BLaER1 (cell line): ENCODE measurements at regions not wholly inside any gene's neighbourhood (a gene's known extent, or its start where the extent isn't known, plus 50 kb on each side); places are given as distances from the start of the nearest gene placed in this dataset.
"Not testable (repeated sequence)": the region's sequence is repeated elsewhere in the genome, so short reads cannot be mapped to it uniquely, and the experiment has no call there.

Source experiments
- H3K27ac ChIP-seq: shearing (Covaris generic); formaldehyde crosslinking; 2 replicates; pipeline ENCODE4 v1.8.1; 2022
- H3K27me3 ChIP-seq: shearing (Covaris generic); formaldehyde crosslinking; 2 replicates; pipeline ENCODE4 v1.8.1; 2022
- H3K36me3 ChIP-seq: shearing (Covaris generic); formaldehyde crosslinking; 2 replicates; pipeline ENCODE4 v1.8.1; 2022
- H3K4me1 ChIP-seq: shearing (Covaris generic); formaldehyde crosslinking; 2 replicates; pipeline ENCODE4 v1.8.1; 2022
- H3K4me2 ChIP-seq: shearing (Covaris generic); formaldehyde crosslinking; 2 replicates; pipeline ENCODE4 v1.8.1; 2022
- H3K4me3 ChIP-seq: shearing (Covaris generic); formaldehyde crosslinking; 2 replicates; pipeline ENCODE4 v1.8.1; 2022
- H3K9ac ChIP-seq: shearing (Covaris generic); formaldehyde crosslinking; 2 replicates; pipeline ENCODE4 v1.8.1; 2022
- H3K9me3 ChIP-seq: shearing (Covaris generic); formaldehyde crosslinking; 2 replicates; pipeline ENCODE4 v1.8.1; 2022
- H4K20me1 ChIP-seq: shearing (Covaris generic); formaldehyde crosslinking; 2 replicates; pipeline ENCODE4 v1.8.1; 2022

GRCh38 chr9:41321277-41321676, 132.2 kb upstream of the ZNG1F start:
- H3K36me3 ChIP-seq, H3K27ac ChIP-seq, H3K4me1 ChIP-seq, H4K20me1 ChIP-seq, H3K9me3 ChIP-seq, H3K4me3 ChIP-seq, H3K4me2 ChIP-seq, H3K9ac ChIP-seq, H3K27me3 ChIP-seq: not testable (repeated sequence)

- not testable (repeated sequence) for H3K9me3 ChIP-seq, H3K4me2 ChIP-seq, H3K27ac ChIP-seq, H3K9ac ChIP-seq, H3K36me3 ChIP-seq, H3K4me1 ChIP-seq, H3K27me3 ChIP-seq, H3K4me3 ChIP-seq, H4K20me1 ChIP-seq
These were observed 119.8 kb upstream of the ZNG1F start for GRCh38 chr9:41308953-41309352.

- H3K4me3 ChIP-seq, H3K9me3 ChIP-seq, H3K9ac ChIP-seq, H3K4me2 ChIP-seq, H3K4me1 ChIP-seq, H3K27ac ChIP-seq, H3K36me3 ChIP-seq, H4K20me1 ChIP-seq, H3K27me3 ChIP-seq: not testable (repeated sequence)
These were observed 96.6 kb upstream of the ZNG1F start for GRCh38 chr9:41285744-41286143.

GRCh38 chr9:41280299-41281238, 91.5 kb upstream of the ZNG1F start:
- H3K9ac ChIP-seq, H3K4me1 ChIP-seq: not testable (repeated sequence)

GRCh38 chr9:41279437-41279836, 90.3 kb upstream of the ZNG1F start:
- H3K4me2 ChIP-seq, H3K9ac ChIP-seq, H3K4me3 ChIP-seq, H3K27ac ChIP-seq, H3K9me3 ChIP-seq, H4K20me1 ChIP-seq, H3K36me3 ChIP-seq, H3K4me1 ChIP-seq, H3K27me3 ChIP-seq: not testable (repeated sequence)

More at GRCh38 chr9:41280299-41281238, 91.5 kb upstream of the ZNG1F start:
- H3K36me3 ChIP-seq, H3K27ac ChIP-seq, H4K20me1 ChIP-seq, H3K9me3 ChIP-seq, H3K4me3 ChIP-seq, H3K27me3 ChIP-seq, H3K4me2 ChIP-seq: not testable (repeated sequence)

GRCh38 chr9:41279033-41279432, 89.9 kb upstream of the ZNG1F start:
- not testable (repeated sequence) for H4K20me1 ChIP-seq, H3K9me3 ChIP-seq, H3K27me3 ChIP-seq, H3K36me3 ChIP-seq, H3K27ac ChIP-seq, H3K9ac ChIP-seq, H3K4me2 ChIP-seq, H3K4me3 ChIP-seq, H3K4me1 ChIP-seq

- not testable (repeated sequence) for H3K9ac ChIP-seq, H3K27ac ChIP-seq, H4K20me1 ChIP-seq, H3K4me2 ChIP-seq, H3K27me3 ChIP-seq, H3K4me1 ChIP-seq, H3K9me3 ChIP-seq, H3K36me3 ChIP-seq, H3K4me3 ChIP-seq
These were observed 84.6 kb upstream of the ZNG1F start for GRCh38 chr9:41273549-41274267.

- not testable (repeated sequence) for H3K4me3 ChIP-seq, H3K27ac ChIP-seq, H3K27me3 ChIP-seq, H4K20me1 ChIP-seq, H3K4me2 ChIP-seq, H3K9ac ChIP-seq, H3K9me3 ChIP-seq, H3K4me1 ChIP-seq, H3K36me3 ChIP-seq
These were observed 83.9 kb upstream of the ZNG1F start for GRCh38 chr9:41272879-41273548.

- not testable (repeated sequence) for H3K27me3 ChIP-seq, H3K4me1 ChIP-seq, H4K20me1 ChIP-seq, H3K4me2 ChIP-seq, H3K27ac ChIP-seq, H3K36me3 ChIP-seq, H3K4me3 ChIP-seq, H3K9me3 ChIP-seq, H3K9ac ChIP-seq
These were observed 81.9 kb upstream of the ZNG1F start for GRCh38 chr9:41270992-41271391.

- not testable (repeated sequence) for H3K4me3 ChIP-seq, H3K36me3 ChIP-seq, H3K27ac ChIP-seq, H3K9me3 ChIP-seq, H3K4me2 ChIP-seq, H4K20me1 ChIP-seq, H3K9ac ChIP-seq, H3K4me1 ChIP-seq, H3K27me3 ChIP-seq
These were observed 80.4 kb upstream of the ZNG1F start for GRCh38 chr9:41269471-41269870.

GRCh38 chr9:41269054-41269453, 79.9 kb upstream of the ZNG1F start:
- H3K9ac ChIP-seq, H3K4me3 ChIP-seq, H3K4me1 ChIP-seq, H3K27ac ChIP-seq, H3K9me3 ChIP-seq, H3K27me3 ChIP-seq, H4K20me1 ChIP-seq, H3K4me2 ChIP-seq, H3K36me3 ChIP-seq: not testable (repeated sequence)

GRCh38 chr9:41266602-41267001, 77.5 kb upstream of the ZNG1F start:
- H3K4me2 ChIP-seq, H3K9ac ChIP-seq, H3K9me3 ChIP-seq, H3K27ac ChIP-seq, H3K36me3 ChIP-seq, H3K4me1 ChIP-seq, H3K4me3 ChIP-seq, H4K20me1 ChIP-seq, H3K27me3 ChIP-seq: not testable (repeated sequence)

- H3K27me3 ChIP-seq, H3K9ac ChIP-seq, H3K36me3 ChIP-seq, H3K4me3 ChIP-seq, H3K27ac ChIP-seq, H3K4me2 ChIP-seq, H4K20me1 ChIP-seq, H3K9me3 ChIP-seq, H3K4me1 ChIP-seq: not testable (repeated sequence)
These were observed 76.9 kb upstream of the ZNG1F start for GRCh38 chr9:41266000-41266399.

- H3K4me2 ChIP-seq, H3K9me3 ChIP-seq, H3K27me3 ChIP-seq, H3K27ac ChIP-seq, H3K4me3 ChIP-seq, H3K9ac ChIP-seq, H4K20me1 ChIP-seq, H3K36me3 ChIP-seq, H3K4me1 ChIP-seq: not testable (repeated sequence)
These were observed 62.9 kb upstream of the ZNG1F start for GRCh38 chr9:41251973-41252372.
